ENCODE measurements at regions not wholly inside any gene's neighbourhood (a gene's known extent, or its start where the extent isn't known, plus 50 kb on each side); places are given as distances from the start of the nearest gene placed in this dataset.

DNA sequence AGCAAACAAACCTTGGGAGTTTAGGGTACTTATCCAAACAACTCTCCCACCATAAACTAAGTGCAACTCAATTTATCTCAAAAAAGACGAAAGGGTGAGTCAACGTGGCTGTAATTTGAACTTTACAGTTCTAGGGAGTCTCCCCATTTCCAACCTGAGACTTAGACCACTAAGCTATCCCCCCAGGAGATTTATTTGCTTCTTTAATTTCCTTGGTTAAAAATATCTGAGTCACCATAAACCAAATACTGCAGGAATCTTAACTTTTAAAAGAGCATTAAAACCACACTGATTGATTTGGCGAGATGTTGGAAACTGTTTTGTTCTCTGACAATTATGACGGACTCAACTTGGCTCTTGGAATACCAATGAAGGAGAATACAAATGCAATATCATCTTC is 299.3 kb upstream of the SOX9 start:
- Histone ChIP-seq H3K14ac (ENCODE audit: insufficient read length) (no peak overlapping the region), H3K4ac (replicated peaks; ENCODE audit: insufficient read length, low read depth, low read length) (no peak overlapping the region), H3K4me3 (ENCODE audit: extremely low read depth in 1 of 4, insufficient read depth in 2 of 4, low read depth in 3 of 4, low read length in 4 of 4) (no peak overlapping the region), H4K91ac (replicated peaks; ENCODE audit: insufficient read length, low read length) (no peak overlapping the region), H4K8ac (ENCODE audit: extremely low read depth, insufficient read depth, low read length) (no peak overlapping the region), H3K36me3 (ENCODE audit: control insufficient read depth in 2 of 4, insufficient read depth in 4 of 4, low read length in 3 of 4) (no peaks in the 10 kb centered on the region), H3K56ac (replicated peaks; ENCODE audit: insufficient read length, low read depth, low read length) (no peak overlapping the region), H3K23me2 (ENCODE audit: low read depth, low read length) (no peaks in the 10 kb centered on the region), H3K9ac (replicated peaks in 1 of 4; ENCODE audit: extremely low read depth in 1 of 4, low read depth in 3 of 4, low read length in 3 of 4) (no peak overlapping the region), H3K79me2 (ENCODE audit: control insufficient read depth in 1 of 2, insufficient read depth in 2 of 2, low read length in 2 of 2) (no peaks in the 10 kb centered on the region), H3K27ac (ENCODE audit: low read depth, low read length) (no peak overlapping the region), H2AFZ (ENCODE audit: low read length) (no peak overlapping the region), H3K4me2 (ENCODE audit: insufficient read depth in 1 of 2, low read depth in 2 of 2, low read length in 2 of 2) (no peak overlapping the region), H2AK5ac (ENCODE audit: low read depth, low read length) (no peak overlapping the region), H2BK5ac (ENCODE audit: low read depth, low read length) (no peak overlapping the region), H2BK20ac (ENCODE audit: low read length) (no peak overlapping the region), H4K20me1 (replicated peaks in 1 of 2; ENCODE audit: control insufficient read depth in 1 of 2, insufficient read depth in 2 of 2, low read length in 2 of 2) (no peaks in the 10 kb centered on the region), H2BK120ac (replicated peaks; ENCODE audit: low read depth, low read length) (no peak overlapping the region), H2BK15ac (ENCODE audit: low read length) (no peak overlapping the region), H3K18ac (ENCODE audit: extremely low read depth, low read length) (no peak overlapping the region), H4K5ac (ENCODE audit: insufficient read length, low read depth, low read length) (no peak overlapping the region), H3K27me3 (replicated peaks in 1 of 4; ENCODE audit: control insufficient read depth in 3 of 4, extremely low read depth in 1 of 4, insufficient read depth in 3 of 4, low read length in 3 of 4) (no peaks in the 10 kb centered on the region), H2BK12ac (ENCODE audit: low read depth, low read length) (no peak overlapping the region), H3K23ac (ENCODE audit: insufficient read length) (no peak overlapping the region), H3K79me1 (ENCODE audit: low read depth, low read length) (no peaks in the 10 kb centered on the region), H3K9me3 (ENCODE audit: insufficient read depth in 2 of 2, low read depth in 1 of 2, low read length in 1 of 2) (no peaks in the 10 kb centered on the region), H3K4me1 (replicated peaks in 1 of 4; ENCODE audit: control insufficient read depth in 3 of 4, insufficient read depth in 4 of 4, low read length in 3 of 4) (peaks cover 0 to 3% (median 0%) of the 10 kb centered on the region in 4 experiments; a peak in 1 of 7 replicates)
- no peak for FAIRE-seq
- 90% methylated on average over 4 of the region's 4 CpGs; no CpG with 5 or more reads in 1 of the 2 experiments for WGBS, 2 experiments (ENCODE audit: extremely low coverage in 1 of 2, insufficient coverage in 1 of 2, insufficient read length in 1 of 2, insufficient replicate concordance in 2 of 2, low coverage in 1 of 2, low lambda C conversion rate in 2 of 2, missing lambda C conversion rate in 1 of 2)
- POLR2A ChIA-PET (ENCODE audit: partially characterized antibody), result no interaction called here
- CTCF ChIA-PET (ENCODE audit: partially characterized antibody), result interaction anchor here (0.6 kb wide), 2 partner anchors 28 to 318 kb away, joined by 3 read pairs; no protein-coding TSS in a partner anchor
- DNase-seq (ENCODE audit: low read depth in 1 of 2, low spot score in 2 of 2), result no peak
- TF ChIP-seq, protein P1, sequence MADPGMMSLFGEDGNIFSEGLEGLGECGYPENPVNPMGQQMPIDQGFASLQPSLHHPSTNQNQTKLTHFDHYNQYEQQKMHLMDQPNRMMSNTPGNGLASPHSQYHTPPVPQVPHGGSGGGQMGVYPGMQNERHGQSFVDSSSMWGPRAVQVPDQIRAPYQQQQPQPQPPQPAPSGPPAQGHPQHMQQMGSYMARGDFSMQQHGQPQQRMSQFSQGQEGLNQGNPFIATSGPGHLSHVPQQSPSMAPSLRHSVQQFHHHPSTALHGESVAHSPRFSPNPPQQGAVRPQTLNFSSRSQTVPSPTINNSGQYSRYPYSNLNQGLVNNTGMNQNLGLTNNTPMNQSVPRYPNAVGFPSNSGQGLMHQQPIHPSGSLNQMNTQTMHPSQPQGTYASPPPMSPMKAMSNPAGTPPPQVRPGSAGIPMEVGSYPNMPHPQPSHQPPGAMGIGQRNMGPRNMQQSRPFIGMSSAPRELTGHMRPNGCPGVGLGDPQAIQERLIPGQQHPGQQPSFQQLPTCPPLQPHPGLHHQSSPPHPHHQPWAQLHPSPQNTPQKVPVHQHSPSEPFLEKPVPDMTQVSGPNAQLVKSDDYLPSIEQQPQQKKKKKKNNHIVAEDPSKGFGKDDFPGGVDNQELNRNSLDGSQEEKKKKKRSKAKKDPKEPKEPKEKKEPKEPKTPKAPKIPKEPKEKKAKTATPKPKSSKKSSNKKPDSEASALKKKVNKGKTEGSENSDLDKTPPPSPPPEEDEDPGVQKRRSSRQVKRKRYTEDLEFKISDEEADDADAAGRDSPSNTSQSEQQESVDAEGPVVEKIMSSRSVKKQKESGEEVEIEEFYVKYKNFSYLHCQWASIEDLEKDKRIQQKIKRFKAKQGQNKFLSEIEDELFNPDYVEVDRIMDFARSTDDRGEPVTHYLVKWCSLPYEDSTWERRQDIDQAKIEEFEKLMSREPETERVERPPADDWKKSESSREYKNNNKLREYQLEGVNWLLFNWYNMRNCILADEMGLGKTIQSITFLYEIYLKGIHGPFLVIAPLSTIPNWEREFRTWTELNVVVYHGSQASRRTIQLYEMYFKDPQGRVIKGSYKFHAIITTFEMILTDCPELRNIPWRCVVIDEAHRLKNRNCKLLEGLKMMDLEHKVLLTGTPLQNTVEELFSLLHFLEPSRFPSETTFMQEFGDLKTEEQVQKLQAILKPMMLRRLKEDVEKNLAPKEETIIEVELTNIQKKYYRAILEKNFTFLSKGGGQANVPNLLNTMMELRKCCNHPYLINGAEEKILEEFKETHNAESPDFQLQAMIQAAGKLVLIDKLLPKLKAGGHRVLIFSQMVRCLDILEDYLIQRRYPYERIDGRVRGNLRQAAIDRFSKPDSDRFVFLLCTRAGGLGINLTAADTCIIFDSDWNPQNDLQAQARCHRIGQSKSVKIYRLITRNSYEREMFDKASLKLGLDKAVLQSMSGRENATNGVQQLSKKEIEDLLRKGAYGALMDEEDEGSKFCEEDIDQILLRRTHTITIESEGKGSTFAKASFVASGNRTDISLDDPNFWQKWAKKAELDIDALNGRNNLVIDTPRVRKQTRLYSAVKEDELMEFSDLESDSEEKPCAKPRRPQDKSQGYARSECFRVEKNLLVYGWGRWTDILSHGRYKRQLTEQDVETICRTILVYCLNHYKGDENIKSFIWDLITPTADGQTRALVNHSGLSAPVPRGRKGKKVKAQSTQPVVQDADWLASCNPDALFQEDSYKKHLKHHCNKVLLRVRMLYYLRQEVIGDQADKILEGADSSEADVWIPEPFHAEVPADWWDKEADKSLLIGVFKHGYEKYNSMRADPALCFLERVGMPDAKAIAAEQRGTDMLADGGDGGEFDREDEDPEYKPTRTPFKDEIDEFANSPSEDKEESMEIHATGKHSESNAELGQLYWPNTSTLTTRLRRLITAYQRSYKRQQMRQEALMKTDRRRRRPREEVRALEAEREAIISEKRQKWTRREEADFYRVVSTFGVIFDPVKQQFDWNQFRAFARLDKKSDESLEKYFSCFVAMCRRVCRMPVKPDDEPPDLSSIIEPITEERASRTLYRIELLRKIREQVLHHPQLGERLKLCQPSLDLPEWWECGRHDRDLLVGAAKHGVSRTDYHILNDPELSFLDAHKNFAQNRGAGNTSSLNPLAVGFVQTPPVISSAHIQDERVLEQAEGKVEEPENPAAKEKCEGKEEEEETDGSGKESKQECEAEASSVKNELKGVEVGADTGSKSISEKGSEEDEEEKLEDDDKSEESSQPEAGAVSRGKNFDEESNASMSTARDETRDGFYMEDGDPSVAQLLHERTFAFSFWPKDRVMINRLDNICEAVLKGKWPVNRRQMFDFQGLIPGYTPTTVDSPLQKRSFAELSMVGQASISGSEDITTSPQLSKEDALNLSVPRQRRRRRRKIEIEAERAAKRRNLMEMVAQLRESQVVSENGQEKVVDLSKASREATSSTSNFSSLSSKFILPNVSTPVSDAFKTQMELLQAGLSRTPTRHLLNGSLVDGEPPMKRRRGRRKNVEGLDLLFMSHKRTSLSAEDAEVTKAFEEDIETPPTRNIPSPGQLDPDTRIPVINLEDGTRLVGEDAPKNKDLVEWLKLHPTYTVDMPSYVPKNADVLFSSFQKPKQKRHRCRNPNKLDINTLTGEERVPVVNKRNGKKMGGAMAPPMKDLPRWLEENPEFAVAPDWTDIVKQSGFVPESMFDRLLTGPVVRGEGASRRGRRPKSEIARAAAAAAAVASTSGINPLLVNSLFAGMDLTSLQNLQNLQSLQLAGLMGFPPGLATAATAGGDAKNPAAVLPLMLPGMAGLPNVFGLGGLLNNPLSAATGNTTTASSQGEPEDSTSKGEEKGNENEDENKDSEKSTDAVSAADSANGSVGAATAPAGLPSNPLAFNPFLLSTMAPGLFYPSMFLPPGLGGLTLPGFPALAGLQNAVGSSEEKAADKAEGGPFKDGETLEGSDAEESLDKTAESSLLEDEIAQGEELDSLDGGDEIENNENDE (IDR thresholded peaks at IDR 0.05; ENCODE audit: insufficient replicate concordance, low read length), result no peak
